Transverse colon (tissue), 4 donors: ENCODE measurements at regions not wholly inside any gene's neighbourhood (a gene's known extent, or its start where the extent isn't known, plus 50 kb on each side); places are given as distances from the start of the nearest gene placed in this dataset.

Source experiments
- CTCF ChIP-seq, 5 experiments: fragments of 200-600 bp in 3 of 5; fragments of 450-650 bp in 2 of 5; sonication (generic) in 3 of 5; IDR thresholded peaks; 1 replicate in 2 of 5; 2 replicates in 3 of 5; pipeline ENCODE4 v1.5.1; 2016 to 2017; ENCODE audit warnings: antibody characterized with exemption in 5 of 5, inconsistent platforms in 3 of 5, mild to moderate bottlenecking in 2 of 5, moderate library complexity in 1 of 5
- EP300 ChIP-seq: sonication (generic); formaldehyde crosslinking; IDR thresholded peaks from one replicate; pipeline ENCODE4 v1.6.1; 2017; ENCODE audit warnings: antibody characterized with exemption, low read depth
- POLR2A ChIP-seq: fragments of 450-650 bp; IDR thresholded peaks from one replicate; pipeline ENCODE4 v1.6.1; 2016; ENCODE audit warnings: antibody characterized with exemption, mild to moderate bottlenecking, moderate library complexity
- POLR2AphosphoS5 ChIP-seq, 3 donors: sonication (generic); formaldehyde crosslinking; IDR thresholded peaks; one replicate each; pipeline ENCODE4 v1.6.1; 2016; ENCODE audit warnings: antibody characterized with exemption in 3 of 3

GRCh38 chr3:102885289-102885688 is 450.5 kb downstream of the ZPLD1 start:
- TF ChIP-seq POLR2AphosphoS5 (IDR thresholded peaks at IDR 0.05) (no peak), POLR2A (no peak), CTCF (IDR thresholded peaks at IDR 0.05) (no peak), EP300 (no peak)
